ENCODE measurements at regions not wholly inside any gene's neighbourhood (a gene's known extent, or its start where the extent isn't known, plus 50 kb on each side); places are given as distances from the start of the nearest gene placed in this dataset.

- H3K4me3 ChIP-seq: no peak overlapping the region
- no peaks in the 10 kb centered on the region for H3K36me3 ChIP-seq
- H3K4me1 ChIP-seq: no peaks in the 10 kb centered on the region
- peaks cover 23% of the 10 kb centered on the region for H3K27me3 ChIP-seq
- peaks cover 0 to under 1% (median 0%) of the 10 kb centered on the region in 3 donors for H3K9me3 ChIP-seq
- TF ChIP-seq EP300 (IDR thresholded peaks at IDR 0.05) (no peak), POLR2A (IDR thresholded peaks at IDR 0.05) (no peak), POLR2AphosphoS5 (IDR thresholded peaks at IDR 0.05) (no peak), CTCF (IDR thresholded peaks at IDR 0.05) (no peak)
- no peak overlapping the region for H3K27ac ChIP-seq
- 95% methylated on average over 3 of the region's 10 CpGs; no CpG with 5 or more reads in 1 of the 2 donors for WGBS, 2 donors (ENCODE audit: low coverage in 1 of 2)
- no peak for ATAC-seq
Observed at GRCh38 chr10:131422731-131423130, 111.2 kb upstream of the TCERG1L start.

GRCh38 chr10:131424053-131424452, 112.5 kb upstream of the TCERG1L start:
- no peak overlapping the region for H3K4me3 ChIP-seq
- ATAC-seq: no peak
- H3K9me3 ChIP-seq: no peaks in the 10 kb centered on the region
- peaks cover 29% of the 10 kb centered on the region for H3K27me3 ChIP-seq
- H3K27ac ChIP-seq: no peak overlapping the region
- 43 to 56% methylated on average over 3 to 6 of the region's 6 CpGs for WGBS, 2 donors (ENCODE audit: low coverage in 1 of 2)
- H3K4me1 ChIP-seq: no peaks in the 10 kb centered on the region
- no peaks in the 10 kb centered on the region for H3K36me3 ChIP-seq
- TF ChIP-seq CTCF (IDR thresholded peaks at IDR 0.05) (no peak), EP300 (IDR thresholded peaks at IDR 0.05) (no peak), POLR2A (IDR thresholded peaks at IDR 0.05) (no peak), POLR2AphosphoS5 (IDR thresholded peaks at IDR 0.05) (no peak)

GRCh38 chr10:131424836-131425491, 113.4 kb upstream of the TCERG1L start:
- H3K4me3 ChIP-seq: no peak overlapping the region
- H3K27me3 ChIP-seq: peaks cover 39% of the 10 kb centered on the region
- 82 to 85% methylated on average over 3 to 11 of the region's 12 CpGs for WGBS, 2 donors (ENCODE audit: low coverage in 1 of 2)
- H3K27ac ChIP-seq: no peak overlapping the region
- TF ChIP-seq EP300 (IDR thresholded peaks at IDR 0.05): no peak
- no peak for TF ChIP-seq CTCF (IDR thresholded peaks at IDR 0.05)
- TF ChIP-seq POLR2A (IDR thresholded peaks at IDR 0.05): no peak
- no peak for TF ChIP-seq POLR2AphosphoS5 (IDR thresholded peaks at IDR 0.05)
- H3K36me3 ChIP-seq: no peaks in the 10 kb centered on the region
- no peaks in the 10 kb centered on the region for H3K9me3 ChIP-seq
- no peaks in the 10 kb centered on the region for H3K4me1 ChIP-seq
- no peak for ATAC-seq

GRCh38 chr10:131425752-131426533, 114.4 kb upstream of the TCERG1L start:
- no peak overlapping the region for H3K4me3 ChIP-seq
- H3K27me3 ChIP-seq: peaks cover 48% of the 10 kb centered on the region
- no peak for TF ChIP-seq POLR2A (IDR thresholded peaks at IDR 0.05)
- TF ChIP-seq CTCF (IDR thresholded peaks at IDR 0.05): no peak
- no peak for TF ChIP-seq POLR2AphosphoS5 (IDR thresholded peaks at IDR 0.05)
- TF ChIP-seq EP300 (IDR thresholded peaks at IDR 0.05): no peak
- no peak for ATAC-seq
- no peaks in the 10 kb centered on the region for H3K9me3 ChIP-seq
- no peaks in the 10 kb centered on the region for H3K36me3 ChIP-seq
- H3K27ac ChIP-seq: no peak overlapping the region
- H3K4me1 ChIP-seq: no peaks in the 10 kb centered on the region
- WGBS, 2 donors (ENCODE audit: low coverage in 1 of 2): 83% methylated on average over 1 of the region's 11 CpGs; no CpG with 5 or more reads in 1 of the 2 donors

GRCh38 chr10:131426534-131426898, 115.0 kb upstream of the TCERG1L start:
- H3K36me3 ChIP-seq: no peaks in the 10 kb centered on the region
- TF ChIP-seq POLR2A (IDR thresholded peaks at IDR 0.05): no peak
- no peak for TF ChIP-seq EP300 (IDR thresholded peaks at IDR 0.05)
- TF ChIP-seq POLR2AphosphoS5 (IDR thresholded peaks at IDR 0.05): no peak
- TF ChIP-seq CTCF (IDR thresholded peaks at IDR 0.05): no peak
- no peak overlapping the region for H3K27ac ChIP-seq
- no CpG with 5 or more reads among the region's 9 CpGs for WGBS, 2 donors (ENCODE audit: low coverage in 1 of 2)
- no peaks in the 10 kb centered on the region for H3K9me3 ChIP-seq
- no peak overlapping the region for H3K4me3 ChIP-seq
- no peaks in the 10 kb centered on the region for H3K4me1 ChIP-seq
- ATAC-seq: no peak
- peaks cover 54% of the 10 kb centered on the region for H3K27me3 ChIP-seq

Data from gastroesophageal sphincter (tissue), 4 donors.